H1 (cell line): ENCODE measurements at regions not wholly inside any gene's neighbourhood (a gene's known extent, or its start where the extent isn't known, plus 50 kb on each side); places are given as distances from the start of the nearest gene placed in this dataset.

Source experiments
- CTCF ChIP-seq, 3 experiments: IDR thresholded peaks; 1 replicate in 2 of 3; 2 replicates in 1 of 3; pipeline versions ENCODE4 v1.5.1 to v1.6.1; 2011; ENCODE audit warnings: low read length in 3 of 3, mild to moderate bottlenecking in 3 of 3, inconsistent platforms in 2 of 3, low read depth in 1 of 3, moderate library complexity in 1 of 3; ENCODE audit not compliant: insufficient read depth in 1 of 3; ENCODE audit errors: control extremely low read depth in 1 of 3
- HDAC2 ChIP-seq, 2 experiments: fragments of 300-600 bp in 1 of 2; sonication (generic) in 1 of 2; IDR thresholded peaks; 2 replicates each; pipeline ENCODE4 v1.6.1; 2011 to 2012; ENCODE audit warnings: low read depth in 2 of 2, low read length in 2 of 2, mild to moderate bottlenecking in 2 of 2, moderate library complexity in 2 of 2, borderline replicate concordance in 1 of 2, inconsistent platforms in 1 of 2
- SP2 ChIP-seq: IDR thresholded peaks from 2 replicates; pipeline ENCODE4 v1.6.1; 2012; ENCODE audit warnings: mild to moderate bottlenecking, low read length, inconsistent platforms

GRCh38 chr11:39425226-39425625 is 2034.2 kb downstream of the LRRC4C start (continued):
- TF ChIP-seq HDAC2 (IDR thresholded peaks at IDR 0.05; ENCODE audit: borderline replicate concordance in 1 of 2, low read depth in 2 of 2, low read length in 2 of 2) = no peak
- TF ChIP-seq CTCF (IDR thresholded peaks at IDR 0.05; ENCODE audit: control extremely low read depth in 1 of 3, insufficient read depth in 1 of 3, low read depth in 1 of 3, low read length in 3 of 3) = no peak
- no peak for TF ChIP-seq SP2
